Gastroesophageal sphincter (tissue), 3 donors: ENCODE measurements at regions not wholly inside any gene's neighbourhood (a gene's known extent, or its start where the extent isn't known, plus 50 kb on each side); places are given as distances from the start of the nearest gene placed in this dataset.

Experiments
- CTCF ChIP-seq, 4 experiments: fragments of 200-600 bp in 2 of 4; fragments of 450-650 bp in 2 of 4; sonication (generic) in 1 of 4; IDR thresholded peaks; one replicate each; pipeline ENCODE4 v1.5.1; 2017 to 2019; ENCODE audit warnings: antibody characterized with exemption in 4 of 4, mild to moderate bottlenecking in 2 of 4, moderate library complexity in 2 of 4
- EP300 ChIP-seq: sonication (generic); formaldehyde crosslinking; IDR thresholded peaks from one replicate; pipeline ENCODE4 v1.6.1; 2017; ENCODE audit warnings: antibody characterized with exemption, mild to moderate bottlenecking
- POLR2A ChIP-seq, 2 donors: fragments of 450-650 bp; IDR thresholded peaks; one replicate each; pipeline ENCODE4 v1.6.1; 2017; ENCODE audit warnings: antibody characterized with exemption in 2 of 2, mild to moderate bottlenecking in 2 of 2, moderate library complexity in 1 of 2
- POLR2AphosphoS5 ChIP-seq: sonication (generic); formaldehyde crosslinking; IDR thresholded peaks from one replicate; pipeline ENCODE4 v1.6.1; 2017; ENCODE audit warnings: antibody characterized with exemption

GRCh38 chr7:412313-412710 lies 107.3 kb downstream of the PDGFA start:
- TF ChIP-seq CTCF (IDR thresholded peaks at IDR 0.05), result no peak
- TF ChIP-seq POLR2A (IDR thresholded peaks at IDR 0.05), result no peak
- no peak for TF ChIP-seq EP300
- no peak for TF ChIP-seq POLR2AphosphoS5
